ENCODE measurements at regions not wholly inside any gene's neighbourhood (a gene's known extent, or its start where the extent isn't known, plus 50 kb on each side); places are given as distances from the start of the nearest gene placed in this dataset.

DNA sequence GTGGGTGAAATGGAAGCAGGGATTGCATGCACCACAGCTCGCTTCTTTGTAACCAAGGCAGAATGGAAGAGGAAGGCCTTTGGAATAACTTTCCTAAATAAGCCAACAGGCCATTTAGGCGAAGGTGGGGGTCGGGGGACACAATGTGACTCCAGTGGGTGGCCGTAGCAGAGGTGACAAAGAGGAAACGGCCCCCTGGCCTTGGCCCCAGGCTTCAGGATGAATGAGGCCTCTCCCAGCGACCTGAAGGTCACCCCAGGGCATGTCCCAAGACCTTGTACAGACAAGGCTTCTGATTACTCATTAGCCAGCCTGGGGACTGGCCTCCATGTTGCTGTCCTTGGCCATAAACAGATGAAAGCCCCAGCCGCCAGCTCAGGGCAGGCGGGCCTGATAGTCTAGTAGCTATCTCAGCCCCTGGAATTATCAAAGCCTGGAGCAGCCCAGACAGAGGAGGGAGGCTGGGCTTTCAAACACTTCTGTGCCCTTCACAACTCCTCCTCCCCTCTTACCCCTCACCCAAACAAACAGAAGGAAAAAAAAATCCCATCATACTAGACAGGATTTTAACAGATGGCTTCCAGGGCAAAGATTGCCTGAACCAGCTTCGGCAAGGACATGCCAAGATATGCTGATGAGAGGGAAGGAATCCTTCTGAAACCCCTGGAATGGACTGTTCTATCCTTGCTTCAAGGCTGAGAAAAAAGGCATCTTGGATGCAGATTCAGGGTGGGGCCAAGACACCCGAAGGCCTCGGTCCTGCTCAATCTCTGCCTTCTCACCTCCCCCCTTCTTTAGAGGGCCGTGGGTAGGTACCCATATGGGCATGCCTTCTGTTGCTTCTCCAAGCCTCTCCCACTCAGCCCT lies 142.3 kb upstream of the PARP11 start:
- CTCF ChIA-PET: no interaction called here
- no peak for TF ChIP-seq CTCF (conservative IDR thresholded peaks at IDR 0.05; ENCODE audit: low read depth)
- no peak overlapping the region for H3K27ac ChIP-seq
- POLR2A ChIA-PET (ENCODE audit: low non-redundant PET): no interaction called here
- DNase-seq (ENCODE audit: low spot score): no peak

DNA sequence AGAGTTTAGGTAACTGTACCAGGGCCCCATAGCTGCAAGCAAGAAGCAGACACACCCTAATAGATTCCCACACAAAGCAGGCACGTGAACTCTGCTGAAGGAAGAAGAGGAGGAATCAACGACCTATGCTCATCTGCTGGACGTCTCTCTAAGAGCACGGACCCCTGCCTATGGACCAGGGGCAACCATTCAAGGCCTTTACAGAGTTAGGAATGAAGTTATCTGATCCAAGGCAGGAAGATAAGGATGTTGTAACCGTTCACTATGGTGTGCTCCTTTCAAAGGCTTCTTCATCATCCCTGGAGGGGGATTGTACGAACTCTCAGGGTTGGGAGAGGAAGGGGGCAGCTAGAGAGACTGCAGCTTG lies 141.6 kb upstream of the PARP11 start:
- TF ChIP-seq CTCF (conservative IDR thresholded peaks at IDR 0.05; ENCODE audit: low read depth): no peak
- ChIA-PET CTCF (no interaction called here), POLR2A (ENCODE audit: low non-redundant PET) (no interaction called here)

DNA sequence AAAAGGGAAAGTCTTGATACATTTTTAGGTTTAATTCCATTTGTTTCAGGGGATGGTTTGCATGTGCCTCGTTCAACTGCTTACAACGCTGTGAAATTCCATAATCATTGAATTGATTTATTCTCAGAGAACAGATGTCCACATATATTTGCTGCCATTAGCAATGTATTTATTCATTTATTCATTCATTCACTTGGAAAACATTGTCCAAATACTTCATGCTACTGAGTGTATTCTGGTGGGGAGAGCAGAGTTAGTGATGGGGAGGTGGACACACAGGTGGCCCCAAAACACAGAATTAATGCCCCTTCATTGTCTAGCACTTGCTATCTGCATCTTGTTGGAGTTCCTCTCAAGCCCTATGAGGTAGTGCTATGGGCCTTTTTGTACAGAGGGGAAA lies 141.2 kb upstream of the PARP11 start:
- no peak for TF ChIP-seq CTCF (conservative IDR thresholded peaks at IDR 0.05; ENCODE audit: low read depth)
- CTCF ChIA-PET: no interaction called here
- DNase-seq (ENCODE audit: low spot score): no peak
- POLR2A ChIA-PET (ENCODE audit: low non-redundant PET): interaction anchor here (0.7 kb wide), 1 partner anchor 161 kb away, joined by 3 read pairs; no protein-coding TSS in a partner anchor
- no peak overlapping the region for H3K27ac ChIP-seq

More for the DNA sequence above, 141.6 kb upstream of the PARP11 start:
- H3K27ac ChIP-seq: no peak overlapping the region
- DNase-seq (ENCODE audit: low spot score): no peak

GRCh38 chr12:4012977-4013968 lies 140.1 kb upstream of the PARP11 start:
- CTCF ChIA-PET: interaction anchor here (0.6 kb wide), 2 partner anchors 264 to 588 kb away, joined by 3 to 4 read pairs; no protein-coding TSS in a partner anchor
- no peak overlapping the region for H3K27ac ChIP-seq
- POLR2A ChIA-PET (ENCODE audit: low non-redundant PET): no interaction called here
- DNase-seq (ENCODE audit: low spot score): no peak
- no peak for TF ChIP-seq CTCF (conservative IDR thresholded peaks at IDR 0.05; ENCODE audit: low read depth)

DNA sequence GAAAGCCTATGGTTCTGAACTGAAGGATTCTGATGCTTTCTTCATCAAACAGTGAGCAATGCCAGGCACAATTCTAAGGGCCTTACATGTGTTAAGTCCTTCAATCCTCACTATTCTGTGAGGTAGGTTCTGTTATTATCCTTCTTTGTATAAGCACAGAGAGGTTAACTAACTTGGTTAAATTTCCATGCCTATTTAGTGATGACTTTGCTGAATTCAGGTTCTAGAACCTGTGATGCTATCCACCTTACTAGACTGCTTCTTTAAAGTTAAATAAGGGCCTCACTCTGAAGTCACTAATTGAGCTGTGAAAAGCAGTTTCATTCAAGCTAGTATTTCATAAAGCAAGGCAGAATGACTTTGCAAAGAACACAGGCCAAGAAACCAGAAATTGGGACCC lies 138.9 kb upstream of the PARP11 start:
- ChIA-PET POLR2A (ENCODE audit: low non-redundant PET) (no interaction called here), CTCF (interaction anchor here (0.7 kb wide), 1 partner anchor 127 kb away, joined by 3 read pairs; no protein-coding TSS in a partner anchor)
- no peak for TF ChIP-seq CTCF (conservative IDR thresholded peaks at IDR 0.05; ENCODE audit: low read depth)
- H3K27ac ChIP-seq: no peak overlapping the region
- no peak for DNase-seq (ENCODE audit: low spot score)

DNA sequence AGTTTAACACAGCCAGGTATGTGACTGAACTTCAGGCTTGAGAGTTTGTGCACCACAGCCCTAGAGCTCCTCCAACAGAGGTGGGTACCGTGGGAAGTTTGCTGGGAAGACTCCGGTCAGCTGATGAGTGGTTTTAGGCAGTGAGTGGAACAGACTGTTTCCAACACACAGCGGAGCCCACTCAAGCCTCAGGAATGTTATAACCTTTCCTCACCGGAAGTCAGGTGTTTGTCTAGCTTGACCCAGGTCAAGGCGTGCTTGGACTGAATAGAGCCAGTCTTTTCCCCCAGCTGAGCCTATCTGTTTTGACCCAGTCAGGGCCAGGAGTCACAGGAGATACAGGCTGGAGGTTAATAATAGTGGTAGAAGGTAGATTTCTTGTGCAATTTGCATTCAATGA lies 138.4 kb upstream of the PARP11 start:
- DNase-seq (ENCODE audit: low spot score): peak; percentile 70
- no peak for TF ChIP-seq CTCF (conservative IDR thresholded peaks at IDR 0.05; ENCODE audit: low read depth)
- ChIA-PET CTCF (interaction anchor here (0.7 kb wide), 1 partner anchor 127 kb away, joined by 3 read pairs; no protein-coding TSS in a partner anchor), POLR2A (ENCODE audit: low non-redundant PET) (no interaction called here)
- peak overlapping the region; percentile 59 for H3K27ac ChIP-seq
